GM18505 (cell line): ENCODE measurements at regions not wholly inside any gene's neighbourhood (a gene's known extent, or its start where the extent isn't known, plus 50 kb on each side); places are given as distances from the start of the nearest gene placed in this dataset.

Experiments used
- ATAC-seq: cut with Tn5 transposase; IDR thresholded peaks from one replicate; pipeline ENCODE4 v1.9.1; 2021; ENCODE audit not compliant: unreplicated experiment
- POLR2A ChIP-seq: IDR thresholded peaks from 4 replicates; pipeline ENCODE4 v1.6.1; 2011; ENCODE audit warnings: borderline replicate concordance; ENCODE audit not compliant: insufficient read depth, insufficient read length; ENCODE audit errors: extremely low read depth

DNA sequence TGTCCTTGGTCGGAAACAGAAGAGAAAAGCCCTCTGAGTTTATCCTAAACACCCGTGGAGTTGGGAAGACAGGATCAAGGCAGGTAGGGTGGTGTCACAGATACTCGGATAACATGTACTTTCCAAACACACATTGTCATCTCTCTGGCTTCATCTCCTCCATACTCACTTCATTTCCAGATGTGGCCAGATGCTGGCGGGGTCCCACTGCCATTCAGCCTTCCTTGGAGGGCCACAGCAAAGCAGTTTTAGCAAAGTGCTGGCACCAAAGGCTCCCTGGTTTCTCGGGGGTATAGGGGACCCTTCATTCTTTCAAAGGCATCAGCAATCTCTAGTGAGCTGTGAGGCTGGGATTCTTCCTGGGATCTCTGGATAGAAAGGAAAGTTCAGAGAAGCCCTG, 539.5 kb downstream of the TCERG1L start:
- no peak for ATAC-seq
- TF ChIP-seq POLR2A = no peak

DNA sequence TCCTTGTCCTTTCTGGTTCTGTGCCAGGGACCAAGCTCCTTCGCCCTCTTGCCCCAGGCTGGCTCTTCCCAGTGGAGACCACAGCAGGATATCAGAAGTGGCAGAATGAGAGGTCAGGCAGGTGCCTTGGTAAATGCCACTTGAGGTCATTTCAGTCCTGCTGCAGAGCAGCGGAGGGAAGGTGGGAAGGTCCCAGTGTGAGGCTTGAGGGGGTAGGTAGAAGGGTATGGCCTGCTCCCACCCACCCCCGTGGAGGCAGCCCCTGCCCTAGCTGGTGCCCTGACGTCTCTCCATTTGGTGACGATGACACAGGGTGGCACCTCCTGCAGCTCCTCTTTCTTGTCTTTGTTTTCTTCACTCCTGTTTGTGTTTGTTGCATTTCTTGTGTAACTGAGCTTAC, 538.8 kb downstream of the TCERG1L start:
- no peak for ATAC-seq
- no peak for TF ChIP-seq POLR2A

DNA sequence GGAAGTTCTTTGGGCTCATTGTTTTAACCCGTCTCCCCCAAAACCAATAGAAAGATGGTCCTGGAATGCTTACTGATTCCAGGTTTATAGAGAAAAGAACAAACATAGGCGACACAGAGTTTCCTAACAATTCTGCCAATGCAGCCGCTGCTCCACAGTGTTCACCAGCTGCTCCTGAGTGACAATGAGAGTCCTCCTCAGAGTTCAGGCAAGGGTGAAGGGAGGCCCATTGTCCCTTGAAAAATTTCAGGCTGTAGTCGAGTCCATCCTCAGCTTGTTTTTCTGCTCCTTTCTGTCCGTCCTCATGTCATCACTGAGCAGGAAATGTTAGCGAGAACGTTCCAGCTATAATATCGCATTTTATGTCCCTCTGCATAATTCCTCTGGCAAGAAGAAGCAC, 537.6 kb downstream of the TCERG1L start:
- no peak for TF ChIP-seq POLR2A
- ATAC-seq = no peak

DNA sequence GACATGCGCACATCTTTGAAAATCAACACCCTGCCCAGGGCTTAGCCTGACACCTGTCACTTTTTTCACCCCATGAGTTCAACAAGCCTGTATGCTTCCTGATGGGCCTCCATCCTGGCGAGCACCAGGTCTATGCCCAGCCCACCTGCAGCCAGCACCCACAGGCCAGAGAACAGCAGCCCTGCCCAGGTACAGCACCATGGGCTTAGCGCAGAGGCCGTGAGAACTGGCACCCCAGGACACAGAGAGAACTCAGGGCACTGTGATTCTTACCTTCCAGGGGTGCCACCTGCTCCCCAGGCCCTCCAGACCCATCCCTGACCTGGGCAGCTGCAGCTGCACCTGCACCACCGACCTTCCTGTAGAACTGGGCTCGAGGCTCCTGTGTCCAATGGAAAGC, 536.6 kb downstream of the TCERG1L start:
- no peak for ATAC-seq

DNA sequence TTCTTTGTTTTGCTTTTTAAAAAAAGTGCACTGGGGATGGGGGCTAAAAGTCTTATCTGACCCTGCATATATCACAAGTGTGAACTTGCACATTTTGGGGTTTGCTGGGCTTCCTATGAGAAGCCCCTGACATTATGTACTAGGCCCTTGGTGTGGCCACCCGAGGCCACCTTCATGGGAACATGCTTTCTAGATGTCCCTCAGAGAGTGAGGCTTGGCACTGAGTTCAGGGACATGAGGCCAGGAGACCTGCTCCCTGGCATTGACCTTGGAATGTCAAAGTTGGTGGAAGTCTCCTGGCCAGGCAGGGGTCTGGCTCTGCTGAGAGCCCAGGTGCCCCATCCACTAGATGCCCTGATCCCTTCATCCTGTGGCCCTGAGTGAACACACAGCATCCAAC, 536.2 kb downstream of the TCERG1L start:
- no peak for TF ChIP-seq POLR2A
- no peak for ATAC-seq

More for the DNA sequence above, 536.6 kb downstream of the TCERG1L start:
- no peak for TF ChIP-seq POLR2A

DNA sequence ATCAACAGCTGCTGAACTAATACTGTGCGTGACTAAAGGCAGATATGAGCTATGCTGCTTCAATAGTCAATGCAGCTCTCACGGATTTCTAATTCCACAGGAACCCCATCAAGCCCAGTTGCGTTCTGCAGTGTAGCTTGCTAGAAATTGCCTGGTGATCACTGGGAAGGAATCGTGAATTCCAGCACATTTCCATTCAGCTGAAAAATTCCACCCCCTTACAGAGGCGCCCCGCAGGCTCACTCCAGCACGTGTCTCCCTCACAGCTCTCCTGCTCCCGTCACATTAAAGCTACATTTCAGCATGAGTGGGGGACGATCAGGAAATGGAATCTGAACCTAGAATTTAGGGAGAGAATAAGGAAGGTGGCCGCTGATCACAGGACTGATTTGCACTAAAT, 534.8 kb downstream of the TCERG1L start:
- no peak for ATAC-seq
- no peak for TF ChIP-seq POLR2A

DNA sequence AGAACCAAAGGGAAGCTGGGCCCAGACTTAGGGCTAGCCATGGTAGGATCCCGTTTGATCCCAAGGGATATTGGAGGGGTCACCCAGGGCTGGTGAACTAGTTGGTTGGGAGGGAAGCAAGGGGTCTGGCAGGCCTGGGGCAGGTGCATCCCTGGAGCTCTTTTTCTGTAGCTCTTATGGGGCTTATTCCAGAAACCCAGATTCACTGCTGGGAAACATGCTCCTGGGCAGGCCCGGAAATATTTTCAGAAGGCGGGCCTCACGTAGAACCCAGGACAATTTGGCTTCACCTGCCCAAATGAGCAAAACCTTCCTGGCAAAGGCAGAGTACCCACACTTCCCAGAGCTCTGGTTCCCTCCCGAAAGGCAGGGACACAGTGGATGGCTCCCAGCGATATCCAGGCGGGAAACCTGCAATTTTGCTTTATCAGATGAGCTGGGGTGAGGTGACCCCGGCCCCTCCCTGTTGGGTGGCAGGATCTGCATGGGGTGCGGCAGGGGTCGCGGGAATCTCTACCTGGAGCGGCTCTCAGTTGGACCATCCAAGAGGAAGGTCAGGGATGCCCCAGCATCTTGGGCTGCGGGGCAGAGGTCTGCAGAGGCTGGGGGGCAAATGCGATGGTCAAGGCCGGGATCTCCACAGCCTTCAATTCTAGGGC, 533.9 kb downstream of the TCERG1L start:
- TF ChIP-seq POLR2A = no peak
- ATAC-seq = no peak

DNA sequence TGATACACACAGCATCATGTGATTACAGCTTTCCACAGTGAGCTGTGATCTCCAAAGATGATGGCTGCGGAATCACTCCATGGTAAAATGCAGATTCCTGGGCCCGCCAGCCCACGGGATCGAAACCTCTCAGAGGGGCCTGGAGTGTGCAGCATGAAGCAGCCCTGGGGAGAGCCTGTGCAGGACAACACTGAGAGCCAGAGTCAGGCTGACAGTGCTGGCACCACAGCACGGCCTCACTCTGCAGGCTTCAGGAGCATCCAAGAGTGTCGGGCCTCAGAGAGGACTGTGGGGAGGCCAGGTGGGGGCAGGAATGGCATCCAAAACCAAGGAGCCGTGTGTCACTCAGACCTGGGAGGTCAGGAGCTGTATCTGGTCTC, 533.4 kb downstream of the TCERG1L start:
- no peak for ATAC-seq
- TF ChIP-seq POLR2A = no peak

DNA sequence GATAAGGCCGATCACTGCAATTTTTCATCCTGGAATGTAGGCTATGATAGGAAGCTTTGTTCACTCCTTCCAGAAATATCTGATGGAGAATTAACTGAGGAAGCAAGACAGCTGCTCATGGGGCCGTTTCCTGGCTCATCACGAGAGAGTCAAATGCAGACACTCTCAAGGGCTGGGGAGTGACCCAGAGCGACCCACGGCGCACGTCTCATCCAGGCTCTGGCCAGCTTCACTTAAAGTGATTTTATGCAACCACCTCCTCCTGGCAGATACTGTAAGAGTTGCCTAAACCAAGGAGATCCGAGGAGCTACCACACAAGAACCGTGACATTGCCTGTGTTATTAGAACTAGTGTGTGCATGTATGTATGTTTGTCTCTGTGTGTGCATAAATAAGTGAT, 530.8 kb downstream of the TCERG1L start:
- TF ChIP-seq POLR2A = no peak
- ATAC-seq = no peak

DNA sequence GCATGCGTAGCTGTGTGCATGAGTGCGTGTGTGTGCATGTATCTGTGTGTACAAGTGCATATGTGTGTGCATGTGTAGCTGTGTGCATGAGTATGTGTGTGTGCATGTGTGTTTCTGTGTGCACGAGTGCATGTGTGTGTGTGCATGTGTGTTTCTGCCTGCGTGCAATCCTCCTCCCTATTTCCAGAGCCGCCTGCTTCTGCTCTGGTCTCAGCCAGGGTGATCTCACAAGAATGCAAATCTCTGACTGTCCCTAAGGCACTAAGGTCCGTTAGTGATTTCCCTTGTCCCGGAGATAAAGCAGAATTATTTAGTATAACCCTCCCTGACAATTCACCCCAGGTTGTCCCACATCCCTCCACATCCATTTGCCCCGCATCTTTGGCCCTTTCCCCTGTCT, 530.3 kb downstream of the TCERG1L start:
- no peak for ATAC-seq
- TF ChIP-seq POLR2A = no peak

DNA sequence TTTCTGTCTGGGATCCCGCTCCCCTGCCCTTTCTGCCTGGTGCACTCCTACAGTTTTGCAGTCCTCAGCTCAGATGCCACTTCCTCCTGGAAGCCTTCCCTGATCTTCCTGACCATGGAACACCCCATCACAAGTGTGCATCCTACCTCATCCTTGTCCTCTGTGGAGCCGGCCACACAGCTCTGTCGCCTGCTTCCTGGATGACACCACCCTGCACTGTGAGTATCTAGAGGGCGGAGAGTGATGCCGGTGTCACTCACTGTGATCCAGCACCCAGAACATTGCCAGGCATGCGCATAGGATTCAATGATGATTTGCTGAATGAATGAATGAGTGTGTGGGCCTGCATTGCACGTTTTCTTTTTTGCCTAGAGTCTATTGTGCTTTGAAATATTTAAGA, 529.9 kb downstream of the TCERG1L start:
- no peak for ATAC-seq
- TF ChIP-seq POLR2A = no peak

DNA sequence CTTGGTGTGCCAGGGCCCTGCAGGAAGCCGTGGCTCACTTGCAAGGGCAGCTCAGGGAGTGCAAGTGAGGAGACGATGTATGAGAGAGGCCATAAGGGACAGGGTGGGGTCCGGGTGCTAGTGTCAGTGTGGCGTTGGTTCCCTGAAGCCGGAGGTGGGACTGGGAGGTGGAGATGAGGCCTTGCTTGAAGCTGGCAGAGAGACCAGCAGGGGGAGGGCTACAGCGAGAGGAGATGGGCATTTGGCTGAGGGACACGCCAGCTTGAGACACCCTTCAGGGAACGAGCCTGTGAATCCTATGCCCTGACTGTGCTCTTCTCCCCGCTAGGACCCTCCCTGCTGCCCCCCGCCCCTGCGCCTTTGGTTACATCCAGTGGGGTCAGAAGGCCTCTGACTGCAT, 529.1 kb downstream of the TCERG1L start:
- no peak for TF ChIP-seq POLR2A
- no peak for ATAC-seq

DNA sequence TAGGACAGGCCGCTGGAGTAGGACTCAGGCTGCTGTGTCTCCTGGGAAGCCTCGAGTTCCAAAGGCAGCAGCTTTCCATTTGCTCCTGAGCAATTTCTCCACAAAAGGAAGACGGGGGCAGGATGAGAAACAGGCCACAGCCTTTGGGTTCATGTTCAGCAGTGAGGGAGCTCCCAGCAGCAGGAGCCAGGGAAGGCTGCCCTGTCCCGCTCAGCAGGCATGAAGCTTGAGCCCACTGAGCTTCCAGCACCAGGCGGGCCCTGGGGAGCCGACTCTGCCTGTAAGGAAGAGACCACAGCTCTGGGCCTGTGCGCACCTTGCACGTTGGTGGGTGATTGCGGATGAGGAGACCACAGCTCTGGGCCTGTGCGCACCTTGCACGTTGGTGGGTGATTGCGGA, 527.2 kb downstream of the TCERG1L start:
- no peak for TF ChIP-seq POLR2A
- no peak for ATAC-seq

DNA sequence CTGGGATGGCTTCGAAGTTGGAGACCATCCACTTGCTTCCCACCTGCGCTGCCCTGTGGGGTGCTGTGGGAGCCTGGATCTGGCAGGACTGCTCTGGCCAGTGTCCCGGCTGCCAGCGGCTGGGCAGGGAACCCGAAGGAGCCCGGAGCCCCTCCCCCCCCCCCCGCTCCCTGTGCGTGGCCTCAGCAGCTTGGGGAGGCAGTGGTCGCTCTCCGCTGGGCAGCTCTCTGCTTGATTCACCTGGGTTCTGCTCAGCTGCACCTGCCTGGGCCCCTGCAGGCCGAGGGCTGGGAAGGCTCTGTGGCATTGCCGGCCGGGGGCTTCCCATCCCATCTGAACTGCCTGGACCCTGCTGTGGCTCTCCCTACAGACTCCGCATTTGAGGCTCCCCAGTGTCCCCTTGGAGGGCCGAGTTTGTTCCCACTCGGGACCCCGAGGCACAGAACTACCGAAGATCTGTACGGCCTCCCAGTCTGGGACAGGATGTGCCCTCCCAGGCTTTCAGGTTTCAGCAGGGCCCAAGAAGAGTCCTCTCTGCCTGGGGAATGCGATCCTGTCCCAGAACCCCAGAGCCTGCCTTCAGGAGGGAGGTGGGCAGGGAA, 525.1 kb downstream of the TCERG1L start:
- no peak for ATAC-seq
- TF ChIP-seq POLR2A = no peak

DNA sequence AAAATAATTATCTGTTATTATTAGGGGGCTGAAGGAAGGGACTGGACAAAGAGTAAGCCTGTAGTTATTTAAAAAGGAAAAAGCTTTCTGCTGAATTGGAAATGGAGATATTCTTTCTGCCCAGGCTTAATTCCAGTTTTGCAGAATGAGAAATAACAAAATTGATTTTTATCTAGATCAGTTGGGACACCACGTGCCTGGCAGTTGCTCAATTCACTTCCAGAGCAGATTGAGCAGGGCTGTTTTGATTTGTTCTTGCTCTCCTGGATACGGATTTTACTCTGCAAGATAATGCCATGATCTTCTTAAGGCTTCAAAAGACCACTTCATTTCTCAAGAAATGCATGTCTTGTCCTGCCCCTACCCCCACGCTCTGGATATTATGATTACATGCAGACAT, 524.3 kb downstream of the TCERG1L start:
- no peak for ATAC-seq
- no peak for TF ChIP-seq POLR2A
